C4-2B (cell line): ENCODE measurements at regions not wholly inside any gene's neighbourhood (a gene's known extent, or its start where the extent isn't known, plus 50 kb on each side); places are given as distances from the start of the nearest gene placed in this dataset.

Experiments used
- ZFX ChIP-seq: fragments of 450-650 bp; IDR thresholded peaks from 2 replicates; pipeline ENCODE4 v1.6.1; 2017
- TF ChIP-seq, protein P1 (sequence below): fragments of 450-650 bp; conservative IDR thresholded peaks from 2 replicates; pipeline ENCODE4 v1.5.1; 2017; ENCODE audit warnings: mild to moderate bottlenecking

- TF ChIP-seq, protein P1, sequence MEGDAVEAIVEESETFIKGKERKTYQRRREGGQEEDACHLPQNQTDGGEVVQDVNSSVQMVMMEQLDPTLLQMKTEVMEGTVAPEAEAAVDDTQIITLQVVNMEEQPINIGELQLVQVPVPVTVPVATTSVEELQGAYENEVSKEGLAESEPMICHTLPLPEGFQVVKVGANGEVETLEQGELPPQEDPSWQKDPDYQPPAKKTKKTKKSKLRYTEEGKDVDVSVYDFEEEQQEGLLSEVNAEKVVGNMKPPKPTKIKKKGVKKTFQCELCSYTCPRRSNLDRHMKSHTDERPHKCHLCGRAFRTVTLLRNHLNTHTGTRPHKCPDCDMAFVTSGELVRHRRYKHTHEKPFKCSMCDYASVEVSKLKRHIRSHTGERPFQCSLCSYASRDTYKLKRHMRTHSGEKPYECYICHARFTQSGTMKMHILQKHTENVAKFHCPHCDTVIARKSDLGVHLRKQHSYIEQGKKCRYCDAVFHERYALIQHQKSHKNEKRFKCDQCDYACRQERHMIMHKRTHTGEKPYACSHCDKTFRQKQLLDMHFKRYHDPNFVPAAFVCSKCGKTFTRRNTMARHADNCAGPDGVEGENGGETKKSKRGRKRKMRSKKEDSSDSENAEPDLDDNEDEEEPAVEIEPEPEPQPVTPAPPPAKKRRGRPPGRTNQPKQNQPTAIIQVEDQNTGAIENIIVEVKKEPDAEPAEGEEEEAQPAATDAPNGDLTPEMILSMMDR: no peak
- no peak for TF ChIP-seq ZFX
These were observed 800.9 kb upstream of the CHORDC1 start for GRCh38 chr11:91023731-91024130.
